MM.1S (cell line): ENCODE measurements at regions not wholly inside any gene's neighbourhood (a gene's known extent, or its start where the extent isn't known, plus 50 kb on each side); places are given as distances from the start of the nearest gene placed in this dataset.

Experiments
- CTCF ChIP-seq: fragments of 300-600 bp; sonication (generic); IDR thresholded peaks from 2 replicates; pipeline ENCODE4 v1.5.1; 2016; ENCODE audit warnings: antibody characterized with exemption, low read length, mixed read lengths
- EZH2 ChIP-seq: fragments of 300-600 bp; sonication (generic); optimal IDR thresholded peaks from 2 replicates; pipeline ENCODE3; 2017; ENCODE audit warnings: low read depth, mild to moderate bottlenecking, antibody characterized with exemption, low read length, mixed read lengths
- EZH2phosphoT487 ChIP-seq: fragments of 300-600 bp; sonication (generic); IDR thresholded peaks from 2 replicates; pipeline ENCODE4 v1.6.1; 2018; ENCODE audit warnings: antibody characterized with exemption, low read length

GRCh38 chr3:31476209-31476608, 56.5 kb upstream of the STT3B start:
- TF ChIP-seq CTCF: no peak
- no peak for TF ChIP-seq EZH2
- TF ChIP-seq EZH2phosphoT487: no peak
